OCI-LY7 (cell line): ENCODE measurements at regions not wholly inside any gene's neighbourhood (a gene's known extent, or its start where the extent isn't known, plus 50 kb on each side); places are given as distances from the start of the nearest gene placed in this dataset.

Experiments used
- CTCF ChIP-seq: fragments of 200-600 bp; sonication (generic); conservative IDR thresholded peaks from 2 replicates; pipeline ENCODE4 v1.5.1; 2014; ENCODE audit warnings: mild to moderate bottlenecking, antibody characterized with exemption, low read length, moderate library complexity, mixed read lengths
- EZH2phosphoT487 ChIP-seq: fragments of 200-600 bp; sonication (generic); IDR thresholded peaks from 2 replicates; pipeline ENCODE4 v1.6.1; 2018; ENCODE audit warnings: low read depth, borderline replicate concordance, mild to moderate bottlenecking, mixed run types, antibody characterized with exemption, low read length, moderate library complexity, mixed read lengths

- TF ChIP-seq CTCF: no peak
- no peak for TF ChIP-seq EZH2phosphoT487
Measured at GRCh38 chr5:144042156-144042555, 128.3 kb downstream of the YIPF5 start.
